Esophagus muscularis mucosa (tissue), 4 donors: ENCODE measurements at regions not wholly inside any gene's neighbourhood (a gene's known extent, or its start where the extent isn't known, plus 50 kb on each side); places are given as distances from the start of the nearest gene placed in this dataset.

Experiments used
- EP300 ChIP-seq: sonication (generic); formaldehyde crosslinking; IDR thresholded peaks from one replicate; pipeline ENCODE4 v1.6.1; 2017; ENCODE audit warnings: antibody characterized with exemption
- POLR2A ChIP-seq: fragments of 450-650 bp; IDR thresholded peaks from one replicate; pipeline ENCODE4 v1.6.1; 2017; ENCODE audit warnings: antibody characterized with exemption, moderate library complexity, mild to moderate bottlenecking, low read depth
- POLR2AphosphoS5 ChIP-seq, 2 donors: sonication (generic); formaldehyde crosslinking; IDR thresholded peaks; one replicate each; pipeline ENCODE4 v1.6.1; 2017; ENCODE audit warnings: antibody characterized with exemption in 2 of 2
- TF ChIP-seq, protein P1 (sequence below), 3 experiments: fragments of 200-600 bp in 2 of 3; fragments of 450-650 bp in 1 of 3; sonication (generic) in 2 of 3; IDR thresholded peaks; one replicate each; pipeline ENCODE4 v1.5.1; 2017 to 2019; ENCODE audit warnings: antibody characterized with exemption in 3 of 3, mild to moderate bottlenecking in 2 of 3, moderate library complexity in 1 of 3

DNA sequence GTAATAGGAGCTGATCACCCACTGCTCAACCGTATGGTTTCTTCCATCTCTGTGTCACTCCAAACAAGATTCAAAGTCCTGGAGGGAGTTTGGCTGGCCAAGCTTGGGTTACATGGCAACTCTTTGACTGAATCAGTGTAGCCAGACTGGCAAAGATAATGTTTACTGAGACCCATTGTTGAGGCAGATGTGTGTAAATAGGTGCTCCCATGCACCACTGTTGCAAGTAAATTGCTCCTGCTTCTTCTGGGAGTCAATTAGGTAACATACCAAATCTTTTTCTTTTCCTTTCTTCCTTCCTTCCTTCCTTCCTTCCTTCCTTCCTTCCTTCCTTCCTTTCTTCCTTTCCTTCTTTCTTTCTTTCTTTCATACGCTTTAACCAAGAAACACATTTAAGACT lies 86.3 kb upstream of the DHX40 start:
- TF ChIP-seq, protein P1, sequence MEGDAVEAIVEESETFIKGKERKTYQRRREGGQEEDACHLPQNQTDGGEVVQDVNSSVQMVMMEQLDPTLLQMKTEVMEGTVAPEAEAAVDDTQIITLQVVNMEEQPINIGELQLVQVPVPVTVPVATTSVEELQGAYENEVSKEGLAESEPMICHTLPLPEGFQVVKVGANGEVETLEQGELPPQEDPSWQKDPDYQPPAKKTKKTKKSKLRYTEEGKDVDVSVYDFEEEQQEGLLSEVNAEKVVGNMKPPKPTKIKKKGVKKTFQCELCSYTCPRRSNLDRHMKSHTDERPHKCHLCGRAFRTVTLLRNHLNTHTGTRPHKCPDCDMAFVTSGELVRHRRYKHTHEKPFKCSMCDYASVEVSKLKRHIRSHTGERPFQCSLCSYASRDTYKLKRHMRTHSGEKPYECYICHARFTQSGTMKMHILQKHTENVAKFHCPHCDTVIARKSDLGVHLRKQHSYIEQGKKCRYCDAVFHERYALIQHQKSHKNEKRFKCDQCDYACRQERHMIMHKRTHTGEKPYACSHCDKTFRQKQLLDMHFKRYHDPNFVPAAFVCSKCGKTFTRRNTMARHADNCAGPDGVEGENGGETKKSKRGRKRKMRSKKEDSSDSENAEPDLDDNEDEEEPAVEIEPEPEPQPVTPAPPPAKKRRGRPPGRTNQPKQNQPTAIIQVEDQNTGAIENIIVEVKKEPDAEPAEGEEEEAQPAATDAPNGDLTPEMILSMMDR (IDR thresholded peaks at IDR 0.05), result no peak
- no peak for TF ChIP-seq POLR2AphosphoS5 (IDR thresholded peaks at IDR 0.05)
- TF ChIP-seq POLR2A, result no peak
- TF ChIP-seq EP300, result no peak
